ENCODE measurements at regions not wholly inside any gene's neighbourhood (a gene's known extent, or its start where the extent isn't known, plus 50 kb on each side); places are given as distances from the start of the nearest gene placed in this dataset.

- DNase-seq (ENCODE audit: insufficient read length, low spot score) (no peak), FAIRE-seq (no peak)
- TF ChIP-seq POLR2A (IDR thresholded peaks at IDR 0.05; ENCODE audit: low read depth, low read length): no peak
These were observed 251.0 kb downstream of the PTPRU start for GRCh38 chr1:29487291-29487690.

GRCh38 chr1:29485096-29485925 is 249.0 kb downstream of the PTPRU start:
- TF ChIP-seq POLR2A (IDR thresholded peaks at IDR 0.05; ENCODE audit: low read depth, low read length): no peak
- FAIRE-seq: no peak
- no peak for DNase-seq (ENCODE audit: insufficient read length, low spot score)

DNA sequence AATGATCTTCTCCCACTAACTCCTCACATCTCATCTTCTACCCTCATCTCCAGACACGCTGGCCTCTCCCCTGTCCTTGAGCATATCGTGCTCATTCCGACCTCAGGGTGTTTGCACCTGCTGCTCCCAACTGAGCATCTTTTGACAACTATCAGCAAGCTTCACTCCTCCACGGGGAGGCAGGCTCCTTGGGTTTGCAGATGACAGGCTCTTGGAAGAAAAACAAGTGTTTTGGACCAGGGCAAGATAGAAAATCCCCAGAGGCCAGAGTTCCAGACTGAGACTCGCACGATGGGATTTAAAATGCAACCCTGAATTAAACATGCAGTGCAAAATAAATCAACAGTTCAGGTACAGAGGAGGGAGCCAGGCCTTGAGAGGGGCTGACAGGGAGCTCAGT is 246.7 kb downstream of the PTPRU start:
- DNase-seq (ENCODE audit: insufficient read length, low spot score) (no peak), FAIRE-seq (no peak)
- TF ChIP-seq POLR2A (IDR thresholded peaks at IDR 0.05; ENCODE audit: low read depth, low read length): no peak

DNA sequence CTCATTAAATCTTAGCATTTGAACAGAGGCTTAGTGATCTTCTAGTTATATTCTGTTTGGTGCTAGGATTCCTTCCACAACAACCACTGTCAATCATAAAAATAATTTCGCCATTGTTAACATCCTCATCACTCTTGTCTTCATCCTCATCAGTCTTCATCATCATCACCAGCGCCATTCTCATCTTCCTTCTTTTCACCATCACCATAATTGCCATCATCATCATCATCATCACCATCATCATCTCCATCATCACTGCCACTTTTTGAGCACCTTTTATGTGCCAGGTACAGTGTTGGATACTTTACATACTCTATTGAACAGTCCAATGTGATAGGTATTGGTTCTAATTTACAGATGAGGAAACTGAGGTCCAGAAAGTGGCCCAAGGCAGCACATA is 245.7 kb downstream of the PTPRU start:
- DNase-seq (ENCODE audit: insufficient read length, low spot score) (no peak), FAIRE-seq (no peak)
- no peak for TF ChIP-seq POLR2A (IDR thresholded peaks at IDR 0.05; ENCODE audit: low read depth, low read length)

DNA sequence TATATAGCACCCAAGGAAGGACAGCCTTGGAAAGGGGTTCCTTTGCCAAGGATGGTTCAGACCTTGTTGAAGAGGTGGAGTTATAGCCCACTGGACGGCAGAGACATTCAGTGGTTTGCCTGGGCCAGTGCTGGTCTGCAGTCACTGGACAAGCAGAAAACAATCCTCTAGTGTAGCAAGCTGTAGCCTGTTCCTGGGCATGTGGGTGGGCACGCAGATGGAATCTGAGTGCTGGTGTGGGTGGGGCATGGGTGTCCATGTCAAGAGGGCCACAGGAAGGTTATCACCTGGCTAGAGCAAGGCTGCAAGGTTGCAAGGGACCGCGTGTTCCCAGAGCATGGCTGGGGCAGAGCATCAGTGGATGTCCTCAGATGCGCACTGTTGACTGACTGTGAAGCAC is 244.7 kb downstream of the PTPRU start:
- FAIRE-seq (no peak), DNase-seq (ENCODE audit: insufficient read length, low spot score) (no peak)
- no peak for TF ChIP-seq POLR2A (IDR thresholded peaks at IDR 0.05; ENCODE audit: low read depth, low read length)

DNA sequence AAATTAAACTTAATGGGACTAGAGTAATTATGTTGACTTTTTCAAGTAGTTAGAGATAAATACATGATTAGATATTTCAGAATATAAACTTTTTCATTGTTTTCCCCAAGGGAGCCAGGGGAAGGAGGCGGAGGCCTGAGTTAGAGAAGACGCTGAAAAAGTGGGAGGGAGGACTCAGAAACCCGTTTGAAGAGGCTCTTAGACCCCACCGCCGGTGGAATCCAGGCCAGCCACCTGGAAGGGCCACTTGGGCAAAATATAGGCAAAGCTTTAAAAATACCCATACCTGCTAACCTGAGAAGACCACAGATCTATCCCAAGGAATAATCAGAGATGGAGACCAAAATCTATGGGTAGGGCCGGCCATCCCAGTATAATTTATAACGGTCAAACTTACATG is 242.6 kb downstream of the PTPRU start:
- FAIRE-seq: no peak
- no peak for DNase-seq (ENCODE audit: insufficient read length, low spot score)
- TF ChIP-seq POLR2A (IDR thresholded peaks at IDR 0.05; ENCODE audit: low read depth, low read length): no peak

DNA sequence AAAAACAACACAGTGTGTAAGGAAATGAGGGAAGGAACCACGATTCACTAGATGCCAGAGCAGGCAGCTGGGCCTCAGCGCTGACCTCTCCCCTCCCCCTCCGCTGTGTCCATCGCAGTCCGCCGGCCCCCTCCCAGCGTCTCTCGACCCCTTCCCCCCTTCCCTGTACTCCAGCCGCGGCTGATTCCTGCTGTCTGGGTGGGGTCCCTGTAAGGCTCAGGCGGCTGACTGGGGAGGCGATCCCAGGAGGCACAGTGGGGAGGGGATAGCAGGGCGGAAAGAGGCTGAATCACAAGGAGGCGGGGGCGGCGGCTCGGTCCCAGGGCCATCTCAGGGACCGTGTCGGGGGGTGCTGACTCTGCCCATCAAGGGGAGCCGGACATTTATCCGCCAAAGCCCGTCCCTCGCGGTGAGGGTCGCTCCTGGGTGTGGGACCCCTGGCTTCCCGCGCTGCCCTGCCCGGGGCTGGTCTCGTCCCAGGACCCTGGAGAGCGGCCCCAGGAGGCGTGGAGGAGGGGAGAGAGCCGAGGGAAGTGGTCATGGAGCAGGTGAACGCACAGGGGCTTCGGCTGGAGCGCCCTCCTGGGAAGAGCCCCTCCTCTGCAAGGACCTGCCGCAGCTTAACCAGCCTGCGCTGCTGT is 241.9 kb downstream of the PTPRU start:
- no peak for FAIRE-seq
- no peak for DNase-seq (ENCODE audit: insufficient read length, low spot score)
- TF ChIP-seq POLR2A (IDR thresholded peaks at IDR 0.05; ENCODE audit: low read depth, low read length): no peak

- DNase-seq (ENCODE audit: insufficient read length, low spot score) (no peak), FAIRE-seq (no peak)
- no peak for TF ChIP-seq POLR2A (IDR thresholded peaks at IDR 0.05; ENCODE audit: low read depth, low read length)
These were observed 239.0 kb downstream of the PTPRU start for GRCh38 chr1:29475326-29475725.

DNA sequence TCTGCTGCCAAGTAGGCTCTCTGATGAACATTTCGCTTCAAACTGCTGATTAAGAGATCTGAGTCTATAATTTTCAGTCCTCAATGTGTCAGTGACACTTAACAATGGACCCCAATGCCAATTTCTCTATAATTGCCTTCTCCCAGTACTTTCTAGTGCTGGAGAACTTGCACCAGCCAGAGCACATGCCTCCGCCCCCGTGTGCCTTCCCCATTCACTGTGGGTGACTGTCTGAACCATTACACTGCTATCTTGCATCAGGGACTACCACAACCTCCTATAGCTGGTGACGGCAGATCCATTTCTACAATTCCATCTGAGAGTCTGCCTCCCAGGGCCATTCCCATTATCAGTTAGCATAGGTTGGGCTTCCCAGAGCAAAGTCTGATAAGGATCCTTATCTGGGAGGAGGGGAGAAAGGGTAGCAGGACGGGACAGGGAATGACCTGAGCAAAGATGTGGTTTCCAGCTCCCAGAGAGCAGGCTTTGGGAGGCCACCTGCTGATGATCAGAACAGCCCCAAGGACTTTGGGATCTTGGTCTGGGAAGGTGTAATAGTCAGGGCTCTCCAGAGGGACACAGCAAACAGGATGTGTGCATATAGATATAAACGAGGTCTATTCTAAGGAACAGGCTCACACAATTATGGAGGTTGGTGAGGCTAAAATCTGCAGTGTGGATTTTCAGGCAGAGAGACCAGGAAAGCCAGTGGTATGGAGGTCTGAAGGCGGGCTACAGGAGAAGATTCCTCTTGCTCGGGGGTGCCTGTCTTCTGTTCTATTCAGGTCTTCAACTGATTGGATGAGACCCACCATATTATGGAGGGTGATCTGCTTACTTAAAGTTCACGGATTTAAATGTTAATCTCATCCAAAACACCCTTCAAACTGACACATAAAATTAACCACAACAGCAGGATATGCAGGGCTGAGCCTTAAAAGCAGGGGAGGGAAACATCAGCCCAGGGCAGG is 238.2 kb downstream of the PTPRU start:
- DNase-seq (ENCODE audit: insufficient read length, low spot score) (no peak), FAIRE-seq (no peak)
- no peak for TF ChIP-seq POLR2A (IDR thresholded peaks at IDR 0.05; ENCODE audit: low read depth, low read length)

DNA sequence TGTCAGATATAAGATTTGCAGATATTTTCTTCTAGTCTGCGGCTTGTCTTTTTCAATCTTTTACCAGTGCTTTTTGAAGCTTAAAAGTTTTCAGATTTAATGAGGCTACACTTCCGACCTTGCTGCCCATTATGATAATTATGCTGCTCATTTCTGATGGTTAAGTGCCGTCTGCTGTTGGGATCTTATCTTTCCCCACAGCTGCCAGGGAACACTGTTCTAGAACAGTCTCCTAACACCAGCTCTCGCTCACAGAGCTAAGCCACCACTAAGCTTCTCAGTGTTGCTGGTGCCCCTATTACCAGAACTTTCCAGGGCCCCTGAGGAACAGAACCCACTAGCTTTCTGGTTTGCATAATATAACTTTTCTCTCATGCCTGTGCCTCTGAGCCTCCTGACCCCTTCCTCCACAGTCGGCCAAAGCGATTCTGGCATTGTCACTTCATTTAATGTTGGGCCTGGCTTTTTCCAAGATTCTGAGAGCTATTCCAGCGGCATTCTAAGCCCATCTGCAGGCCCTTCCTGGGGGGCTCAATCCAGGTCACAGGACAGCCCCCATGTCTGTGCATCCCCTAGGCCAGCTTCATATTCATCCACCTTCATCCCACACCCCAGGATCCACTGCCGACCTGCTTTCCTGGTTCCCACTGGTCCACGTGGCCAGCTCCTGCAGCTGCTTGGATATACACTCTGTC is 237.0 kb downstream of the PTPRU start:
- FAIRE-seq (no peak), DNase-seq (ENCODE audit: insufficient read length, low spot score) (no peak)
- TF ChIP-seq POLR2A (IDR thresholded peaks at IDR 0.05; ENCODE audit: low read depth, low read length): no peak

DNA sequence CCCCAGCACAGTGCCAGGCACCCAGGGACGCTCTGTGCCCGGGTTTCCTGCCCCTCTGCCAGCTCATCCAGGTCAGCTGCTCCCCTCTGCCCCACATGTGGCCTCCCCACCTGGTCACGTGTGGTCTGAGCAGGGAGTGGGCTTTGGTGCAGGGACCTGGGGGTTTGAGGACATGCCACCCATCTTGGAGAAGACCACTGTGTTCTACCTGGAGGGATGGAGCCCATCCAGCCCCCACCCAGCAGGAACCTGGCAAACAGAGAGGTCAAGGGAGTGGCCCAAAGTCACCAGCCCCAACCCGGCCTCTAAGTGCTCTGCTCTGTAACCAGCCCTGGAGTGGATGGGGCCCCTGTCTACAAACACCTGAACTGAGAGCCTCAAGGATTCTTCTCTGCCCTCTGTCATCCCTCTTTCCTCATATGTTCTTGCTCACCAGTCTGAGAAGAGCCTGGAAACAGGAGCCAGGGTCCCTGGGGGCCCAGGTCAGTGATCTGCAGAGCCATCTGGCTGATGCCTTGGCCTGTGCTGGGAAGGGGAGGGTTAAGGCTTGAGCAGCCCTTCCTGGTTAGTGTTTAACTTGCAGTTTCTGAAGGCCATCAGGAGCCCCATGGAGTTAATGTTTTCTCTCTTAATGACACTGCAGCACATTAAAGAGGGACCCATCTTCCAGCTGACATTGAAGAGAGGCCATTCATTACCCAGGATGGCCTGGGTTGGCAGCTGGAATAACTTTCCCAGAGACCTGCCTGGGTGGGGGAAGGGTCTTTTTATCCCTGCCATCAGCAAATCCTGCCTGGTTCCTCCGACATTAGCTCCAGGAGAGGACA is 235.4 kb downstream of the PTPRU start:
- DNase-seq (ENCODE audit: insufficient read length, low spot score) (no peak), FAIRE-seq (no peak)
- TF ChIP-seq POLR2A (IDR thresholded peaks at IDR 0.05; ENCODE audit: low read depth, low read length): no peak

DNA sequence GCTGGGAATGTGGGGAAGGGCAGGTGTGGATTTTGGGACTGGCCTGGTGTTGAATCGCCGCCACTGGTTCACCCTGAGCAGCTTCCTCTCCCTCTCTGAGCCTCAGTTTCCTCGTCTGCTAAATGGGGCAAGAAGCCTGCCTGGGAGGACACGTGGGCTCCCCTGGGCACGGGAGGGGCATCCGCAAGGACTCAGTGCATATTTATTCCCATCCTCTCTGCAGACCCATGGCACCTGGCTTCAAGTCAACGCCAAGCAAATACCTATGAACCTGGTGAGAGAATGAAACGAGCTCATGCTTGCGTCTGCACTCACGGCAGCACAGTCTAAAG is 234.4 kb downstream of the PTPRU start:
- FAIRE-seq (no peak), DNase-seq (ENCODE audit: insufficient read length, low spot score) (no peak)
- no peak for TF ChIP-seq POLR2A (IDR thresholded peaks at IDR 0.05; ENCODE audit: low read depth, low read length)

Measured in H54 (cell line).